GM12875 (cell line): ENCODE measurements at regions not wholly inside any gene's neighbourhood (a gene's known extent, or its start where the extent isn't known, plus 50 kb on each side); places are given as distances from the start of the nearest gene placed in this dataset.

Experiments
- H3K4me3 ChIP-seq: one replicate; pipeline ENCODE4 v1.5.1; 2011; ENCODE audit warnings: low read depth, low read length, control low read depth
- TF ChIP-seq, protein P1 (sequence below): IDR thresholded peaks from 2 replicates; pipeline ENCODE4 v1.5.1; 2011; ENCODE audit warnings: low read depth, mild to moderate bottlenecking, control low read depth, inconsistent platforms, low read length, moderate library complexity, borderline replicate concordance; ENCODE audit not compliant: insufficient read depth

DNA sequence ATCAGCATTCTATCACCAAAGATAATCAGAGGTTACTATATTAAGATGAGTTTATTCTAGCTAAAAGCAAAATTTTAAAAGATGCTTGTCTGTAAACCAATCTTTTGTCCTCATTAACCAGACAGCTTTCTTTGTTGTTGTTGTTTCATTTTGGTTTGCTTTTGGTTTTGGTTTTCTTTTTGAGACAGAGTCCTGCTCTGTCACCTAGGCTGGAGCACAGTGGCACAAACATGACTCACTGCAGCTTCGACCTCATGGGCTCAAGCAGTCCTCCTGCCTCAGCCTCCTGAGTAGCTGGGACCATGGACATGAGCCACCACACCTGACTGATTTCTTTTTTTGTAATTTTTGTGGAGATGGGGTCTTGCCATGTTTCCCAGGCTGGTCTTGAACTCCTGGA, 102.9 kb downstream of the COX18 start:
- TF ChIP-seq, protein P1, sequence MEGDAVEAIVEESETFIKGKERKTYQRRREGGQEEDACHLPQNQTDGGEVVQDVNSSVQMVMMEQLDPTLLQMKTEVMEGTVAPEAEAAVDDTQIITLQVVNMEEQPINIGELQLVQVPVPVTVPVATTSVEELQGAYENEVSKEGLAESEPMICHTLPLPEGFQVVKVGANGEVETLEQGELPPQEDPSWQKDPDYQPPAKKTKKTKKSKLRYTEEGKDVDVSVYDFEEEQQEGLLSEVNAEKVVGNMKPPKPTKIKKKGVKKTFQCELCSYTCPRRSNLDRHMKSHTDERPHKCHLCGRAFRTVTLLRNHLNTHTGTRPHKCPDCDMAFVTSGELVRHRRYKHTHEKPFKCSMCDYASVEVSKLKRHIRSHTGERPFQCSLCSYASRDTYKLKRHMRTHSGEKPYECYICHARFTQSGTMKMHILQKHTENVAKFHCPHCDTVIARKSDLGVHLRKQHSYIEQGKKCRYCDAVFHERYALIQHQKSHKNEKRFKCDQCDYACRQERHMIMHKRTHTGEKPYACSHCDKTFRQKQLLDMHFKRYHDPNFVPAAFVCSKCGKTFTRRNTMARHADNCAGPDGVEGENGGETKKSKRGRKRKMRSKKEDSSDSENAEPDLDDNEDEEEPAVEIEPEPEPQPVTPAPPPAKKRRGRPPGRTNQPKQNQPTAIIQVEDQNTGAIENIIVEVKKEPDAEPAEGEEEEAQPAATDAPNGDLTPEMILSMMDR = no peak
- no peak overlapping the region for H3K4me3 ChIP-seq

DNA sequence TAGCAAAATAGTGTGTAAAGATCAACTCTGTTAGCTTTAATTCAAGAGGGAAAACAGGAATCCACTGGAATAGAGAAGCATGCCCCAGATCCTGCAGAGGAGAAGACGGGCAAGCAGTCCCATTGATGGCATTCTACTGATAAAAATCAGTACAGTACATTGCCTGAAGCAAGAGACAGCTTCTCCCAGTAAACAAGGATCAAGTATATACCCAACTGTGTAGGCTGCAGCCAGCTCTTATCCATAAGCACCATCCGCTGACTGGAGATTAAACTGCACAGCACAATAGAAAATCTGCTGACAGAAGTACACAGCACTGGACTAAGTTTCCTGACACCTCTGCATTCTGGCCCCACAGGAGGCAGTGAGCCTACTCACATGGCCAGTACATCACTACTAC, 110.1 kb downstream of the COX18 start:
- H3K4me3 ChIP-seq = no peak overlapping the region
- TF ChIP-seq, protein P1 = no peak

DNA sequence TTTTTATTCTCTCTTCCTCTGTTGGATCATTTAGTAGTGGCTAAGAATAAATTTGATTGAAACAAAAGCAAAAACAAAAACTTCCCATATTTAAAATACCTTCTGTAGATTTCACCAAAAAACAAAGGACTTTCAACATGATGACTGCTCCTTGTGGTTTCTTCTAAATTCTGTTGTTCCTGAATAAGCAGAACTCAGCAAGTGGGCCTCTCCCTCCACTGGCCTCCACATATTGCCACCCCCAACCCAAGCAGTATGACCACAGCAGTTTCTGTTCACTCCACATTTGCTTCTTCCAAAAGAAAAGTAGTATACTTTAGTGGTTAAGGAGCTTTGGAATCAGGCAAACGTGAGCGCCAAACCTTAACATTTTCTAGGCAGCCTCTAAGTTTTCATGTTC, 114.7 kb downstream of the COX18 start:
- TF ChIP-seq, protein P1 = no peak
- H3K4me3 ChIP-seq = no peak overlapping the region

DNA sequence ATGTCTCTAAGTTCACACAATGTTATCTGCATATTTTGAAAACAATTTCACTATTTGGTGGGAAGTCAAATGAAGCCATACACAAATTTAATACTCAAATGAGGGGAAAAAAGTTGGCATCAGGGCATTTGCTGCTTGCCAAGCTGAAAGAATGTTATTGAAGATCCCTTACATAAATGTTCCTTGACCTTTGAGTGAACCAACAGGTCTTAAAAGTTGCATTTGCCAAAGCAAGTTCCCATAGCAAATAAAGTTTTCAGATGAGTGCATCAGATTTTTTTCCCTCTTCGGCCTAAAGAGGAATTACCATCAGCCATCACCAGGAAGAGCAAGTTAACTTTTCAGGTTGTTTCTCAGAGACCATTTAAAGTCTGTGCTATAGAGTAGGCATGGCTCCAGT, 115.9 kb downstream of the COX18 start:
- TF ChIP-seq, protein P1 = no peak
- H3K4me3 ChIP-seq = no peak overlapping the region

DNA sequence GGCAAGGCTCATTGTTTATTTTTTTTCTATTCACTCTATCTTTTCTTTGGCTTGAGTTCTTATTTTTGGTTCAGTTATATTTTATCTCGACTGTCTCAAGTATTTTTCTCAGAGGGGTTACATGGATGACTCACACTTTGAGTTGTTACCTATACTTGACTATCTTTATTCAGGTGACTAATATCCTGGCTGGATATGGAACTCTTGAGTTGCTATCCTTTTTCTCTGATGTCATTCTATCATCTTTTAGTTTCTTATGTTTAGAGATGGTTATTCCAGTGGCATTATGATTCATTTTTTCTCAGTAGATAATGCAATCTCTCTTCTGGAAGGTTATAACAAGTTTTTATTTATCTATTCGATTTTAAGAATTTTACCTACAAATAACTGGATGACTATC, 117.9 kb downstream of the COX18 start:
- TF ChIP-seq, protein P1 = no peak

DNA sequence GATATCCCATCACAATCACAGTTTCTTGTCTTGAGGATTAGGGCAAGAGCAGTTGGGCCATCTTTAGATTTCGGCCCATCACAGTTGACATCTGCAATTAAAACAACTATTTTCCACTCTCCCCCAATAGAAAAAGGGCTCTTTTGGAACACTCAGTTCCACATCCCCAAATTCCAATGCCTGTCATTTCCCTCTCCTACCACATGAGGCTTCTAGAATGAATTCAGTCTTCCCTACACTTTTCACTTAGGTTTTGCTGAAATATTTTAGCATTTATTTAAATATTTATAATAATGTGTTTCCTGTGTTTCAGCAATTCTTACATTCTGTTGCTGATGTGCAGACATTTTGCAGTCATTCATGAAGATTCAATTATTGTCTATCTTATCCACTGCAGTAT, 118.4 kb downstream of the COX18 start:
- TF ChIP-seq, protein P1 = no peak

More for the DNA sequence above, 117.9 kb downstream of the COX18 start:
- H3K4me3 ChIP-seq = no peak overlapping the region

DNA sequence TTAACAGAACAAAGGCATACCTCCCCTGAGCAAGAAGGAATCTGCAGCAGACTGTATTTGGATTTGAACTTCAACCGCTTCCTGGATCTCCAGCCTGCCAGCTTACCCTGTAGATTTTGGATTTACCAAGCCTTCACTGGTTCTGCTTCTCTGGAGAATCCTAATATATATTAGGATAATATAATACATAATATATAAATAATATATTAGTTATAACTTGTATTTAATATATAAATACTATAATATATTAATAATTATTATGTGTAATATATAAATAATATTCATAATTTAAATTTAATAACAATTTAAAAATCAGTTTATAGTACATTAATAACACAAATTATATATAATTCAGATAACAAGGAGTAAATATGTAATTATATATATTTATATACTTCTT, 121.4 kb downstream of the COX18 start:
- H3K4me3 ChIP-seq = no peak overlapping the region
- TF ChIP-seq, protein P1 = no peak

More for the DNA sequence above, 118.4 kb downstream of the COX18 start:
- H3K4me3 ChIP-seq = no peak overlapping the region
